Astrocyte of the cerebellum (primary cell): ENCODE measurements at regions not wholly inside any gene's neighbourhood (a gene's known extent, or its start where the extent isn't known, plus 50 kb on each side); places are given as distances from the start of the nearest gene placed in this dataset.
"Not testable (repeated sequence)": the region's sequence is repeated elsewhere in the genome, so short reads cannot be mapped to it uniquely, and the experiment has no call there.

Experiments
- DNase-seq: peaks from one replicate; pipeline ENCODE4 v3.0.0-alpha.2; 2011; ENCODE audit warnings: low read depth
- H3K4me3 ChIP-seq: 2 replicates; pipeline ENCODE4 v1.5.1; 2011; ENCODE audit warnings: mild to moderate bottlenecking, low read depth, low read length, moderate library complexity
- CTCF ChIP-seq: IDR thresholded peaks from 2 replicates; pipeline ENCODE4 v1.5.1; 2012; ENCODE audit warnings: low read length, low read depth, moderate library complexity, mild to moderate bottlenecking; ENCODE audit errors: missing control alignments
- in situ Hi-C: cut with HindIII; loops from 2 replicates; pipeline ENCODE4 v1.10.0; 2017; ENCODE audit warnings: low sequenced_read_pairs

DNA sequence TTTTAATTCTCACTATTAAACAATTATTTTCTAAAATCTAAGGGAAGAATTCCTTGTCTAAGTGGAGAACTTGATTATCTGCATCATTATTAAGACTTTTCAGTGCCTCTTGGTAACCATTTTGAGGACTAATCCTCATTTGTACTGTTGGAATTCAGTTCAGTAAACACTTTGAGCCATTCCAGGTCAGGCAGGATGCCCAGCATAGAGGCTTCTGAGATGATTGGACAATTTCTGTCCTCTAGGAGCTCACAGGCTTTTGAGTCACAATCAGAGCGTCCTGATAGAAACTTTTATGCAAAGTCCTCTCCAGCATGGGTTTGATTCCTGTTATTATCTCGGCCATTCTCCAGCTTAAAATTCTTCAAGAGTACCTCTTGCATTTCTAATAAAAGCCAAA, 1304.6 kb downstream of the EPHA7 start:
- no peak for TF ChIP-seq CTCF
- in situ Hi-C loops: no loop called here
- DNase-seq: no peak
- H3K4me3 ChIP-seq: no peak overlapping the region

DNA sequence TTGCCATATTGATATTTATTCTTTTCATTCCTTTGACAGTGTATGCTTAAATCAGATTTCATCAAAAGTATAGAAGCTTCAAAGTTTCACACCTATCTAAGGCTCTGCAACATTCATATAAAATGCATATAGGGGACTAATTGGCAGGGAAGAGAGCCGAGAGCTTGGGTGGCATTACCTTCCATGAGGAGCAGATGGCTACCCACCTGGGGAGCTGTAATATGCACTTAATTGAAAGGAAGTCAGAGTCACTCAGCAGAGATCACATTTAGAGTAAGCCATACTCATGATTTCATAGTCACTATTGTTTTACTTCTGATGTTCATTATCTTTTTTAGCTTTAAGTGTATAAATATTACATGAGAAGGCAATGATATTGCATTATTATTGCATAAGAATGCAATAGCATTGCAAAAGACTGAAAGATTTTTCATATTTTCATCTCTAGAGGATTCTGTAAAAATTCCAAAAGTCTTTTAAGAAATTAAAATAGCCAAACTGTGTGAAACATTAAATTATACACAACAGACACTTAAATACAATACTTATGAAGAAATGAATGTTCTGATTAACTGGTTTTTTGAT, 1305.2 kb downstream of the EPHA7 start:
- TF ChIP-seq CTCF: no peak
- no peak overlapping the region for H3K4me3 ChIP-seq
- in situ Hi-C loops: no loop called here
- no peak for DNase-seq

DNA sequence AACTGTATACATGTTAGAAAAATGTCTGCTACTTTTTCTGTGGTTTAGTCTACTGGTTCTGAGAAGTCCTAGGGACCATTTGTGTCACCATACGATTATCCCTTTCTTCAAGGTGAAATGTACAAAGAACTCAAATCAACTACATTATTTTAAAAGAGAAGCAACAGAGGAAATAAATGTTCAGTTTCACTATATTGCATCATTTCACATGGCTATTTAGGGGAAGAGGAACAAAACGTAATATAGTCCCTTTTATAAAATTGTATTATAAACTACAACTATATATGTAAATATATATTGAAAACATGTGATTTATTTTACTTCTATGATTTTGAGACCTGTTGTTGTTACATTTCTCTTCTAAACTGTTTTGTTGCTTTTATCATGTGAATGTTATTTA, 1308.0 kb downstream of the EPHA7 start:
- H3K4me3 ChIP-seq: no peak overlapping the region
- TF ChIP-seq CTCF: no peak
- in situ Hi-C loops: no loop called here
- no peak for DNase-seq

DNA sequence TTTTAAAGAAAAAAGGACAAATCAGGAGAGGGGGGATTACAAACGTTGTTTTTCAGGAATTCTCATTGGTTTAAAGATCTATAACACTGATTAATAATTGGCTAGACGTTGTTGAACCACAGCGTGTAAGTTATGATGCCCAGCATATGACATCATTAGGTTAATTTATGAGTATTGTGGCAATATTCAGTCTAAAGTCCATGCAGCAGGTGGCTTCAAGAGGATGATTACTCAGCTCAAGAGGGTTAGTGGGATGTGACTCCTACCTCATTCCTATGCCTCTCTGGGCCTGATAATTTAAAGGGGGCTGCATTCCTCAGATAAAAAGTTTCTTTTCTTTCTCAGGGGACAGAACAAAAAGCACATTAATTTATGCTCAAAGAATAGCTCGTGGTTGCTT, 1309.0 kb downstream of the EPHA7 start:
- in situ Hi-C loops: no loop called here
- TF ChIP-seq CTCF: no peak
- DNase-seq: no peak
- H3K4me3 ChIP-seq: no peak overlapping the region

DNA sequence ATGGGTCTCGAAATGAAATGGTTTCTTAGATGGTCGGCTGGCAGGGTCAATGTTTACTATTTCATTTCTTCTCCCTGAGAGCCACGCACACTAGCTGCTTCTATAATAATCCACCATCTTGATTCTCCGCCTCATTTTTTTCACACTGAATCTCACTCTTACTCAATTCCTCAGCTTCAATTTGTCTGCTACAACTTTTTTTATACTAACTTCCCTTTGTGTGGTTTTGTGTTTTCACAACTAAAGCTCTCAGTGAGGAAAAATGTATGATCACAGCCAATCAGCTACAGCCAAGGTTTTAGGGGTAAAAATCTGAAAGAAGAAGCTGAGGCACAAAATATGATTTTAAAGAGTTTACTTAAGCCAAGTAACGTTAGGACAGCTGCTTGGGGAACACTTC, 1309.4 kb downstream of the EPHA7 start:
- H3K4me3 ChIP-seq: no peak overlapping the region
- in situ Hi-C loops: no loop called here
- DNase-seq: no peak
- TF ChIP-seq CTCF: no peak

- TF ChIP-seq CTCF: no peak
- no peak for DNase-seq
Observed at GRCh38 chr6:92109256-92109655, 1310.1 kb downstream of the EPHA7 start.

GRCh38 chr6:92086750-92087149, 1332.6 kb downstream of the EPHA7 start:
- H3K4me3 ChIP-seq: no peak overlapping the region
- in situ Hi-C loops: no loop called here
- TF ChIP-seq CTCF: no peak
- DNase-seq: no peak

More at GRCh38 chr6:92109256-92109655, 1310.1 kb downstream of the EPHA7 start:
- H3K4me3 ChIP-seq: no peak overlapping the region
- in situ Hi-C loops: no loop called here

DNA sequence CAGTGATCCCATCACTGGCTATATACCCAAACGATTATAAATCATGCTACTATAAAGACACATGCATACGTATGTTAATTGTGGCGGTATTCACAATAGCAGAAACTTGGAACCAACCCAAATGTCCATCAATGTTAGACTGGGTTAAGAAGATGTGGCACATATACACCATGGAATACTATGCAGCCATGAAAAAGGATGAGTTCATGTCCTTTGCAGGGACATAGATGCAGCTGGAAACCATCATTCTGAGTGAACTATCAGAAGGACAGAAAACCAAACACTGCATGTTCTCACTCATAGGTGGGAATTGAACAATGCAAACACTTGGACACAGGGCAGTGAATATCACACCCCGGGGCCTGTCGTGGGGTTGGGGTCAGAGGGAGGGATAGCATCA, 1335.4 kb downstream of the EPHA7 start:
- in situ Hi-C loops, H3K4me3 ChIP-seq, DNase-seq: not testable (repeated sequence)
